Esophagus muscularis mucosa (tissue), 3 donors: ENCODE measurements at regions not wholly inside any gene's neighbourhood (a gene's known extent, or its start where the extent isn't known, plus 50 kb on each side); places are given as distances from the start of the nearest gene placed in this dataset.

Experiments used
- CTCF ChIP-seq, 3 experiments: fragments of 200-600 bp in 2 of 3; fragments of 450-650 bp in 1 of 3; sonication (generic) in 2 of 3; IDR thresholded peaks; one replicate each; pipeline ENCODE4 v1.5.1; 2017 to 2019; ENCODE audit warnings: antibody characterized with exemption in 3 of 3, mild to moderate bottlenecking in 2 of 3, moderate library complexity in 1 of 3
- POLR2A ChIP-seq: fragments of 450-650 bp; IDR thresholded peaks from one replicate; pipeline ENCODE4 v1.6.1; 2017; ENCODE audit warnings: antibody characterized with exemption, moderate library complexity, mild to moderate bottlenecking, low read depth
- POLR2AphosphoS5 ChIP-seq, 2 donors: sonication (generic); formaldehyde crosslinking; IDR thresholded peaks; one replicate each; pipeline ENCODE4 v1.6.1; 2017; ENCODE audit warnings: antibody characterized with exemption in 2 of 2

GRCh38 chr10:44462338-44462914 is 77.5 kb upstream of the CXCL12 start:
- TF ChIP-seq CTCF (IDR thresholded peaks at IDR 0.05) (no peak), POLR2AphosphoS5 (IDR thresholded peaks at IDR 0.05) (no peak), POLR2A (no peak)
